ENCODE measurements at regions not wholly inside any gene's neighbourhood (a gene's known extent, or its start where the extent isn't known, plus 50 kb on each side); places are given as distances from the start of the nearest gene placed in this dataset.
"Not testable (repeated sequence)": the region's sequence is repeated elsewhere in the genome, so short reads cannot be mapped to it uniquely, and the experiment has no call there.

GRCh38 chr20:60191014-60191413 is 232.8 kb downstream of the CDH26 start:
- ChIA-PET POLR2A (no interaction called here), CTCF (no interaction called here)
- no peak for TF ChIP-seq CTCF (IDR thresholded peaks at IDR 0.05)
- H3K36me3 Mint-ChIP-seq (ENCODE audit: low read depth), result no peaks in the 10 kb centered on the region
- intact Hi-C loops (cut with micrococcal nuclease), result no loop called here
- ATAC-seq (ENCODE audit: low read depth), result no peak
- H3K27me3 Mint-ChIP-seq, result no peaks in the 10 kb centered on the region
- H3K9me3 Mint-ChIP-seq, result peaks cover 3% of the 10 kb centered on the region
- DNase-seq, result no peak
- no peaks in the 10 kb centered on the region for H3K4me1 Mint-ChIP-seq
- no peak overlapping the region for H3K27ac Mint-ChIP-seq
- no peak overlapping the region for H3K4me3 Mint-ChIP-seq

DNA sequence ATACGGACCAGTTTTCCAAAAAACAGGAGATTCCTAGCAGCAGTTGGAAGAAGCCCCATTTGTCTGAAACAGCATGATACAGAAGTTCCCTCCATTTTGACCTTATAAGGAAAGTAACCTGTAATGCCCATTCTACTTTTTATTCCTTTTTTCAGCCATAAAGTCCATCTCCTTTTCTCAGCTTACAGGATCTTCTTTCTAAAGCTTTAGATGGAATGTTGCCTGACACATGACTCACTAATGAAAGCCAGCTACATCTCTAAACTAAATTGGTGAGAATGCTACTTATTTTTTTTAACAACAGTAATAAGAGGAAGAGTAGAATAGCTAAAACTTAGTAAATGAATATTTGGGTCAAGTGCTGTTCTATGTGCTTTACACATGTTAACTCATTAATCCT is 234.1 kb downstream of the CDH26 start:
- intact Hi-C loops (cut with micrococcal nuclease), result no loop called here
- Mint-ChIP-seq H3K9me3 (no peaks in the 10 kb centered on the region), H3K4me3 (no peak overlapping the region), H3K4me1 (no peaks in the 10 kb centered on the region), H3K36me3 (ENCODE audit: low read depth) (no peaks in the 10 kb centered on the region), H3K27me3 (no peaks in the 10 kb centered on the region), H3K27ac (no peak overlapping the region)
- CTCF ChIA-PET, result no interaction called here
- TF ChIP-seq CTCF (IDR thresholded peaks at IDR 0.05), result no peak
- DNase-seq (no peak), ATAC-seq (ENCODE audit: low read depth) (no peak)
- POLR2A ChIA-PET, result no interaction called here

DNA sequence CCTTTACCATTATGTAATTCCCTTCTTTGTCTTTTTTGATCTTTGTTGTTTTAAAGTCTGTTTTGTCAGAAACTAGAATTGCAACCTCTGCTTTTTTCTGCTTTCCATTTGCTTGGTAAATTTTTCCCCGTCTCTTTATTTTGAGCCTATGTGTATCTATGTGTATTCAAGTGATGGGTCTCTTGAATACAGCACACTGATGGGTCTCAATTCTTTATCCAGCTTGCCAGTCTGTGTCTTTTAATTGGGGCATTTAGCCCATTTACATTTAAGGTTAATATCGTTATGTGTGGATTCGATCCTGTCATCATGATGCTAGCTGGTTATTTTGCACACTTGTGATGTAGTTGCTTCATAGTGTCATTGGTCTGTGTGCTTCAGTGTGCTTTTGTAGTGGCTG is 240.9 kb downstream of the CDH26 start:
- H3K36me3 Mint-ChIP-seq (ENCODE audit: low read depth); POLR2A ChIA-PET; intact Hi-C loops (cut with micrococcal nuclease); H3K27ac Mint-ChIP-seq; H3K4me1 Mint-ChIP-seq; DNase-seq; H3K27me3 Mint-ChIP-seq; CTCF ChIA-PET; ATAC-seq (ENCODE audit: low read depth); H3K4me3 Mint-ChIP-seq: not testable (repeated sequence)
- H3K9me3 Mint-ChIP-seq, result peaks cover 13% of the 10 kb centered on the region

DNA sequence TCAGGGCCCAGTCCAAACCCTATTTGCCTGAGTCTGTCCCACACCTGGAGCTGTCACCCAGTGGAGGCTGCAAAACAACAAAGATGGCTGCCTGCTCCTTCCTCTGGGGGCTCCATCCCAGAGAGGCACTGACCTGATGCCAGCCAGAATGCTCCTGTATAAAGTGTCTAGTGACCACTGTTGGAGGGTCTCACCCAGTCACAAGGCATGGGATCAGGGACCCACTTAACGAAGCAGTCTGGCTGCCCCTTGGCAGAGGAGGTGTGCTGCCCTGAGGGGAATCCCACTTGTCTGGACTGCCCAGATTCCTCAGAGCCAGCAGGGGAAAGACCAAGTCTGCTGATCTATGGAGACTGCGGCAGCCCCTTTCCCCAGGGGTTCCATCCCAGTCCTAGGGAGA is 241.6 kb downstream of the CDH26 start:
- no peaks in the 10 kb centered on the region for H3K4me1 Mint-ChIP-seq
- peaks cover 13% of the 10 kb centered on the region for H3K9me3 Mint-ChIP-seq
- no peaks in the 10 kb centered on the region for H3K36me3 Mint-ChIP-seq (ENCODE audit: low read depth)
- H3K27me3 Mint-ChIP-seq, result peaks cover 4% of the 10 kb centered on the region
- TF ChIP-seq CTCF (IDR thresholded peaks at IDR 0.05), result no peak
- ChIA-PET POLR2A (no interaction called here), CTCF (no interaction called here)
- DNase-seq, result no peak
- no peak overlapping the region for H3K4me3 Mint-ChIP-seq
- H3K27ac Mint-ChIP-seq, result no peak overlapping the region
- intact Hi-C loops (cut with micrococcal nuclease), result no loop called here
- no peak for ATAC-seq (ENCODE audit: low read depth)

GRCh38 chr20:60200305-60200918 is 242.2 kb downstream of the CDH26 start:
- ATAC-seq (ENCODE audit: low read depth) (no peak), DNase-seq (no peak)
- Mint-ChIP-seq H3K4me1 (no peaks in the 10 kb centered on the region), H3K9me3 (peaks cover 13% of the 10 kb centered on the region), H3K27me3 (peaks cover 4% of the 10 kb centered on the region), H3K36me3 (ENCODE audit: low read depth) (no peaks in the 10 kb centered on the region), H3K27ac (no peak overlapping the region), H3K4me3 (no peak overlapping the region)
- CTCF ChIA-PET, result no interaction called here
- POLR2A ChIA-PET, result no interaction called here
- intact Hi-C loops (cut with micrococcal nuclease), result no loop called here
- no peak for TF ChIP-seq CTCF (IDR thresholded peaks at IDR 0.05)

DNA sequence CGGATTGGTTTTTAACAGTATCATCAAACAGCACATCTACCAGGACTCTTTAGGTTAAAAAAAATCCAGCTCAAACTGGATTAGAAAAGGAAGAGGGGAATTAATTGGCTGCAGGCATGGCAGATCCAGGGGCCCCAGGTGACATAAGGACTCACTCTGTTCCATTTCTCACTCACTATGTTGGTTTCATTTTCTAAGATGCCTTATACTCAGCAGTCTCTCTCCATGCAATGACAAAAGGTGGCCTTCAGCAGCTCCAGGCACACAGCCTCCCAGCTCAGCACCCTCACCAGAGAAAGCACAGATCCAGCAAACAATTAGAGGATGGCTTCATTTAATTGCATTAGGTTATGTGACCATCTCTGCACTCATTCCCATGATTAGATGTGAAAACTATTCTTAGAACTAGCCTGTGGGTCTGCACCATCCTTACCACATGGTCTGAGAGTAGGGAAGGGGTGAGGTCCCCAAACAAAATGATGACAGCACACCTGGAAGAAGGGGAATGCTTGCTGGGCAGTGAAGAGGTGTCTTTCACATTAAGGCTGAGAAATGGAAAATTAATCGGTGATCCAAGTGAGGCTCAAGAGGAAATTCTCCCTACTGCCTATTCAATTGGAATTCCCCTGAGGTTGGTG is 243.1 kb downstream of the CDH26 start:
- intact Hi-C loops (cut with micrococcal nuclease), result no loop called here
- TF ChIP-seq CTCF (IDR thresholded peaks at IDR 0.05), result no peak
- H3K27ac Mint-ChIP-seq, result no peak overlapping the region
- CTCF ChIA-PET, result no interaction called here
- no peaks in the 10 kb centered on the region for H3K36me3 Mint-ChIP-seq (ENCODE audit: low read depth)
- H3K4me1 Mint-ChIP-seq, result no peaks in the 10 kb centered on the region
- peaks cover 13% of the 10 kb centered on the region for H3K9me3 Mint-ChIP-seq
- H3K27me3 Mint-ChIP-seq, result peaks cover 4% of the 10 kb centered on the region
- DNase-seq, result no peak
- ATAC-seq (ENCODE audit: low read depth), result no peak
- POLR2A ChIA-PET, result no interaction called here
- no peak overlapping the region for H3K4me3 Mint-ChIP-seq

Data from activated B cell treated with CpG ODN at 0.5 μM for 24 hours (primary cell).